ENCODE measurements at regions not wholly inside any gene's neighbourhood (a gene's known extent, or its start where the extent isn't known, plus 50 kb on each side); places are given as distances from the start of the nearest gene placed in this dataset.

DNA sequence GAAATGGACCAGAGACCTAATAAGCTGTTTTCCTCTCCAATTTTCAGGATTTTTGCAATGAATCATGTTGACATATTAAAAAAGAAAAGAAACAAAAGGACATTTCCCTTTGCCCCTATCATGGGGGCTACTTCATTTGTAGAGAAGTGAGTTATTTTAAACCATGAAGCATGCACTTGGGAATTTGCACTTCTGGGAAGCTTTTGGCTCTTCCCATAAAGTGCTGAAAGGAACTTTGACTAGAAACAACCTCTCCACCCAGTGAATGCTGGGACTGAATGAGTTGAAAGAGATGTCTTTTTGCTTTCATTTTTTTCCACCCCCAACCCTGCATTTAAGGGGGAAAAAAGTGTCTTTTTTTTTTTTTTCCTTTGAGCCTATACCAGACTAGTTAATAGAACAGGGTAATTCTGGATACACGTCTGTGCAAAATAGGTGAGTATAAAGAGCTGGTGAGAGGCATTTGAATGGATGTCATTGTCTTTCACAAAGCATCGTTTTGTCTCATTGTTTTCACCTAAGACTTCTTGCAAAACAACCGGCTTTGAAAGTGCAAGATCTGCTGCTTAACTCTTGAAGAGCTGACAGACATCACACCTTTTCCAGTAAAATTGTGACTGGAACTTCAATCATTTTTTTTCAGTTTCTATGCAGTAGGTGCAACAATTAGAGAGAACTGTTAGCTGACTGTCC, 138.7 kb upstream of the BACH2 start:
- in situ Hi-C loops (cut with MboI; ENCODE audit: low sequenced_read_pairs): no loop called here

DNA sequence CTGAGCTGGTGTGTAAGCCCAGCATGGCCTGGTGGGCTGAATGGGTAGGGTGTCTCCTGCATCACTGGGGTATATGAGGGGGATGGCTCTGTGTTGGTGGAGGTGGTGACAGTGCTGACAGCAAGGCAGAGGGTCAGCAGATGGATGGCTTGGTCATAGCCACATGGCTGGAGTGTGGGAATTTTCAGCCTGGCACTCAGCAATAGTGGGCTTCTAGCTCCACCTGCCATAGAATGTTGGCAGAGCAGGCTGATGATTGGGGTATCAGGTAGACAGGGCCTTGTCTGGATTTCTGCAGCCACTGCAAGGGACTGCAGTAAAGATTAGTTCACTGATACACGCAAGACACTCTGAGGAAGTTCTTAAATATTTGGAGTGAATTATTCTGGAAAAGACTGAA, 137.5 kb upstream of the BACH2 start:
- in situ Hi-C loops (cut with MboI; ENCODE audit: low sequenced_read_pairs): no loop called here

DNA sequence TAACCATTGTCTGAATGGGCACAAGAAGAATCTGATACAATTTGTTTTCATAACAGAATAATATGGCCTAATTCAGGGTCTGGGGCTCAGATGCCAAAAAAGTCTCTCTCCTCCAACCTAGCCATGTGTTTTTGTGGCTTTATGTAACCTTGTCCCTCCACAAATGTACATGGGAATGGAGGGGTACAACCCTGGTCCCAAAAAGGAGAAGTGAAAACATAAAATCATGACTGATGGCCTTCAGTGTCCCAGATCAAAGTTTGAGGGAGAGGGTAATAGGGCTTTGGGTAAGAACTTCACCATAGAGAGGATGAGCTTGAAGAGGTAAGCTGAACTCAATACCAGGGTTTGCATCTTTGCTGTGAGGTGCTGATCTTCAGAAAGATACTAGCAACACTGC, 136.3 kb upstream of the BACH2 start:
- in situ Hi-C loops (cut with MboI; ENCODE audit: low sequenced_read_pairs): no loop called here

DNA sequence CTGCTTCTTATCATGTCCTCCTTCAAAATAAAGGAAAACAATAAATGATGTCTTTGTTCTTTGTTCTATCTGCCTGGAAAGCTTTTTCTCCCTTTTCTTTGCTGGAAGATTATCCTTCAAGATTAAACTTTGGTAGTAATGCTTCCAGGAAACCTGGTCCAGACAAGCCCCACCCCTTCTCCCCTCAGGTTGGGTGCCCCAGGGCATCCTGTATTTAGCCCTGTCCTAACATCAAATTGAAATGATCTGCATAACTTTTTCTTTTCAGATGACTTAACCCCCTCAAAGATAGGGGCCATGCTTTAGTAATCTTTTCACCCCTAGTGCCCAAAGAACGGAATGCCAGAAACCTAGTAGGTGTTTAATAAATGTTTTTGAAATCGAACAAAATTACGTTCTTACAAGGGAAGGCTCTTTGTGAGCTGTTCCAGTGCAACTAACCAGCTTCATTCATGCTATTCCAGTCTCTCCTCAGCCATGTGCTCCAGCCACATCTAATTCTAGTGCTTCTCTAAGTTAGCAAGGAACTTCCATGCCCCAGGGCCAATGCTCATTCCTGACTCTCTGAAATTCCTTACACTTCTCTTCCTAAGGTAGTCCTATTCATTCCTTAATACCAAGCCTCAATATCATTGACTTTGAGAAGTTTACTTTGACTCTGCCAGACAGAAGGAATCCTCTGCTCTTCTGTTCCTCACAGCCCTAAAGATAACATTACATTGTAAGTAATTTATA, 135.6 kb upstream of the BACH2 start:
- in situ Hi-C loops (cut with MboI; ENCODE audit: low sequenced_read_pairs): no loop called here

DNA sequence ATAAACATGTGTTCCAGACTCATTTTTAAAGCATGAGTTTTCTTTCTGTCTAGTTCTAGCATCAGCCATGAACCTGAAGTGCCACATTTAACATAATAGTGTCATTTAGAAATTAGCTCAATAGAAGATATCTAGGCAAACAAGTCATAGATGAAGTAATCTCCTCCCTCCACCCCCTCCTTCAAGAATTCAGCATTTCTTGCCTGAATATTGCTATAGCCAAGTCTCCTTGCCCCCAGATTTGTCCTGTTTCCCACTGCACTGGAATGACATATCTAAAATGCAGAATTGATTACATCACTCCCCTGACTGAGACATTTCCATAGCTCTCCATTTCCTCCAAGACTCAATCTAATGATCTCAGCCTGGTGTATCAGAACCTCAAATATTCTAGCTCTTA, 134.9 kb upstream of the BACH2 start:
- in situ Hi-C loops (cut with MboI; ENCODE audit: low sequenced_read_pairs): no loop called here

DNA sequence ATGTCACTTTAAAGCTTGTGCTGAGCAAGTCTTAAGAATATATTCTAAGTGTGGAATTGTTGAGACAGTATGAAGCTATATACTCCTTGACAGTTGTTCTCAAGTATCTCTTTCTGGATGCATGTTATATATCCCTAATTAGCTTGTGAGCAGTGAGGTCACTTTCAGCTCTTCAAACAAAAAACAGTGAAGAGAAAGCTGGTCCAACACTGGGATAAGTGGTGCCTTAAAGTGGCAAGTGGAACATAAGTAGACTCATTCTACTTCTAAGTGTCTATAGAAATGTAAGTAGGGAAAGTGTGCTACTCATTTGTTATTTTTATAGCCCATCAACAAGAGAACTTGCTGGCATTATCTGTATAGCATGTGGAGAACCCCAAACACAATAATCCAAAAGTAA, 133.1 kb upstream of the BACH2 start:
- in situ Hi-C loops (cut with MboI; ENCODE audit: low sequenced_read_pairs): no loop called here

DNA sequence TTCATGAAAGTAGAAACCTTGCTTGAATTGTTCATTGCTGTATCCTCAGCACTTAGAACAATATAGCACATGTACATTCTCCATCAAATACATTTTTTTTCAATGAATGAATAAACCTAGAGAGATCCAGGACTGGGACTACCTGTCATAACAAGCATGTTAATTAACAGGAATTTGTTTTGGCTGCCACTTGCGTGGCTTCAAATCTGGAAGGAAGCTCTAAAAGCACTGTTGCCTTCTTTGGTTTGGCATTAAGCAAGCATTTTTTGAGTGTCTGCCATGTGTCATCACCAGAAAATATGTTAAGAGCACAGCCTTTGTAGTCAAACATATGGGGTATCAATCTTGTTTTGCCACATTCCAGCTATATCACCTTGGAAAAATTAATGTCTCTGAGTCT, 131.9 kb upstream of the BACH2 start:
- in situ Hi-C loops (cut with MboI; ENCODE audit: low sequenced_read_pairs): no loop called here

DNA sequence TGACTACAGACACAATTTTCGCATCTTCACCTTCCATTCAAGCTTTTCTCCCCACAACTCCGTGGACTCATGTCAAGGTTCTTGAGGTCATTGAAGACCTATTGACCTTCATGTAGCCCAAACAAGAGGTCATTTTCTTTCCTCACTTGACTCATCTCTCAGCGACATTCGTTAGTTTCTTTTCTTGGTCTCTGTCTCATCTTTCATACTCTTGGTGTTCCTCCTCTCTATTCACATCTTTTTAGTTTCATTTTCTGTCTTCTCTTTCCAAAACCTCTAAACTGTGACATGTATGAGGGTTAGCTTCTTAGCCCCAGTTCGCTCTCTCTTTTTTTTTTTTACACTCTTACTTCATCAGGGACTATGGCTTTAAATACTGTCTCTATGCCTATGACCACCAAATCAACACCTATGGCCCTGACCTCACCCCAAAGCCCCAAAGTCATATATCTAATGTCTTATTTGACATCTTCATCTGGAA, 128.6 kb upstream of the BACH2 start:
- in situ Hi-C loops (cut with MboI; ENCODE audit: low sequenced_read_pairs): no loop called here

DNA sequence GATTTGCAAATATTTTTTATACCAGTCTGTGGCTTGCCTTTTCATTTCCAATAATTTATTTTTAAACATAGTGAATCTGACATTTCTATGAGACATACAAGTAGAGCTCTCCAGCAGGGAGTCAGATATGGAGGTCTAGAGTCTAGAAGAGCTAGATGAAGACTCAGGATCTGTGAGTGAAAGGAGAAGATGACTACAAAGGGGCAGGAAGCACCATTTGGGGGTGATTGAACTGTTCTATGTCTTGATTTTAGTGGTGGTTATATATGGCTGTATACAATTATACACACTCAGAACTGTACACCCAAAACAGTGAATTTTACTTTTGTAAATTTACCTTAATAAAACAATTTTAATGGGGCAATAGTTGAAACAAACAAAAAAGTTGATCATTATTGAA, 127.9 kb upstream of the BACH2 start:
- in situ Hi-C loops (cut with MboI; ENCODE audit: low sequenced_read_pairs): no loop called here

DNA sequence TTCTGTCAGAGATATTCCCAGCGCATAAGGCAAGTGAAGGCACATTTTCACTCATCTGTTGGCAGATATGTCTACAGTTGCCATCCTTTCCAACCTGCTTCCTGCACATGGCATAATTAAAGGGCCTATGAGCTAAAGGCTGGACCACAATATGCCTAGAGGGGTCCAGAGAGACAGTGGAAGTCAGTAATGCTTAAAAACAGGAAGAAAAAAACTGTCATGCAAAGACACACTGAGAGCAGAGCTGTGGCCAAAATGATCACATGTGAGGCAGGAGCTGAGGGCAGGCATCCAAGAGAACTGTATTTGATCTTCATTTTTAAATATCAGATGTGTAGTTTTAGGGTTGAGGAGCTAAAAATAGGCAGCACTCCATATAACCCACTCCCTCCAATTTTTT, 125.0 kb upstream of the BACH2 start:
- in situ Hi-C loops (cut with MboI; ENCODE audit: low sequenced_read_pairs): no loop called here

DNA sequence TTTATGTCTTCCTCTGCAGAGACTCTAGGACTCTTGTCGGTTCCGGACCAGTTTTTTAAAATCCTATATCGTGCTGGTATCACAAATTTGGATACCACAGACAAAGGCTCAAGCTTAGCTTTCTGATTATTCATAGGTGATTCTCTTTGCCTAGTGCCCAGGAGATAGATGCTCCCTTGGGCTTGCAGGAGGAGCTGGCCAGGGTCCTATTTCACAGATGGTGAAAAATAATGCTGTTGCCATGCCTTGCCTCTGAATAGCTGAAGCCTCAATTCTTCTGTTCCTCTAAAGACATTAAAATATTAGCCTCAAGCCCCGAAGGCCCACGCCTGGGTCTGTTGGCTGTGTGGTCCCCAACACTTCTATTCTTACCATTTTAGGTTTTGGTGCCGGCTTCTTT, 123.9 kb upstream of the BACH2 start:
- in situ Hi-C loops (cut with MboI; ENCODE audit: low sequenced_read_pairs): no loop called here

DNA sequence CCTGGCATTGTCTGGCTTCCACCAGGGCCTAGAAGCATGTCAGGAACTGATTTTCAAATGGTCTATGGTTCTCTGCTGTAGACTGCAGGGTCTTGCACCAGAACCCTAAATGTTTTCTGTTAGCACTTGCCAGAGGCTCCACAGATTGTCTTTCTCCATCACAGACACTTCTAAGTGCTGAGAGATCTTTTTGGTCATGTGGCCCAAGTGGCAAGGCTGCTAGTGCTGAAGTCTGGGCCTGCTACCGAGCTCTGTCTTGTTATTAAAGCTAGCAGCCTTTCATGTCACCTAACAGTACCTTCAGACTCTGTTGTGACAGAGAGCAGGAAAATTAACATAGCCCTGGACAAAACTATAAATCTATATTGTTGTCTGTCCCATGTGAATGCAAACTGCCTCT, 120.7 kb upstream of the BACH2 start:
- in situ Hi-C loops (cut with MboI; ENCODE audit: low sequenced_read_pairs): no loop called here

DNA sequence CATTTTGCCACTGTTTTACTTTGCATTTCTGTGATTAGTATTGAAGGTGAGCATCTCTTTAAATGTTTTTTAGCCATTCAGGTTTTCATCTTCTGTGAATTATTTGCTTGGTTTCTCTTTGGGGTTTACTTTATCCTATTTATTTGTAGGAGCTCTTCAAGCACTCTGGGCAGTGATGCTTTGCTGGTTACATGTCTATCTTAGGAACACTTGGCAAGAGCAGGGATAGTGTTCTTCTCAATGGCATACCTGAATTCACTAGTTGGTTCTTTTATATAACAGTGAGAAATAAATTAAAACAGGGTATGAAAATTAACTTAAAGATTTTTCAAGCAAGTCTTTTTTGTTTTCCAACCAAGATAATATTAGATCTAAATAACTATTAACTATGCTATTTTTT, 119.7 kb upstream of the BACH2 start:
- in situ Hi-C loops (cut with MboI; ENCODE audit: low sequenced_read_pairs): no loop called here

DNA sequence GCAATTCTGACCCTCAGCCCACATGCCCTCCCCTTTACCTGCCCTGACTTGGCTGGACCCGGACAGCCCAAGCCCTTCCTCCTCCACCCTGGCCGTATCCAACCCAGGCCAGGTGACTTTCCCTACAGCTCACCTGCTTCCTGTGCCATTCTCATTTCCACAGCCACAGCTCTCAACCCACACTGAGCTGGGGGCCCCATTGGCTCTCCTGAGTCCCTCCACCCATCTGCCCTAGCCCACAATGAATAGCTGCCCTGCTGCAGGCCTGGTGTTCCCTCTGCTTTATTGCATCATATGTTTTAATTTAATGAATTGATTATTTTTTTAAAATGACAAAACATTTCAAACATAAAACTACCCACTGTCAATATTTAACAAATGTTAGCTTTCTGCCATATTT, 118.5 kb upstream of the BACH2 start:
- in situ Hi-C loops (cut with MboI; ENCODE audit: low sequenced_read_pairs): no loop called here

DNA sequence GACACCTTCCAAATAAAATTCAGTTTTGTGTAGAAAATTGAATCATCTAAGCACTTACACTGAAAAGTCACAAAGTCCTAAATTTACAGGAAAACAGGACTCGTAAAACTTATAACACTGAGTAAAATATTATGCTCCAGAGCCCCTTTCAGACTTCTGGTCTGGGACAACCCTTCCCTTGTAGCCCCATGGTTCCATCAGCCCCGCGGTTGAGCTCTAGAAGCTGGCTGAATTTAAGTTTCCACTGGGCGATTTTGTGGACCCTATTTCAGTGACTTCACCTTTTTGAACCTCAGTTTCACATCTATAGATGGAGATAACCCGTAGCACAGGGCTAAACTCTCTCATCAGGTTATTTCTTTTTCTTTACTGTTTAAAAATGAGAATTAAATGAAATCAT, 117.7 kb upstream of the BACH2 start:
- in situ Hi-C loops (cut with MboI; ENCODE audit: low sequenced_read_pairs): no loop called here

DNA sequence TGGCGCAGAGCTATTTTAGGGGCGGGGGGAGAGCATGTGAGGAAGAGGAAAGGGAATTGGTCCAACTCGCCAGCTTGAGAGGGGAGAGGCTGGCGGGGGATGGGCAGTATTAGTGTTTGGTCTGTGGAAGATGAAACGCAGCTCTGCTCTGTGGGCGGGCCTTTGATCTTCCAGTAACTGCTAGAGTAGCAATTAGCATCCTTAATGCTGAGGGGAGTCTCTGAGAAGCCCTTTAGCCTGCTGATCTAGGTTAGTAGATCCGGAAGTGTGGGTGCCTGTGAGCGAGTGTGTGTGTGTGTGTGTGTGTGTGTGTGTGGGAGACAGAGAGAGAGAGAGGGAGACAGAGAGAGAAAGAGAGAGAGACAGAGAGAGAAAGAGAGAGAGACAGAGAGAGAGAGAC, 117.2 kb upstream of the BACH2 start:
- in situ Hi-C loops (cut with MboI; ENCODE audit: low sequenced_read_pairs): no loop called here

DNA sequence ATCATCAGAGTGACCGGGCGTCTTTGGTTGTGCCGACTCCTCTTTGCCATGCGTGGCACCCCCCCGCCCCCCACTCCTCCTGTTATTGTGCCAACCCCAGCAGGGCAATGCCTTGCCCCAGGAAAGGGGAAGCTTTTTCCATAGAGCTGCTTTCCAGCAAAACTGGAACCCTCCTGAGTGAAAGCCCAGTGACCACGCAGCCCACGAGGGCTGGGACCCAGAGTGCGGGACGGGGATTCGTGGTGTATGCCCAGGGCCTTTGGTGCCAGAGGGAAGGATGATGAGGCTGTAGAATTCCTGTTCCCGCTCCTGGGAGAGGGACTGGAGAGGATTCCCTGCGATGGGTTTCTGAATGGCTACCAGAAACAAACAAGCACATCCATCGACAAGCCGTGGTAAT, 116.8 kb upstream of the BACH2 start:
- in situ Hi-C loops (cut with MboI; ENCODE audit: low sequenced_read_pairs): no loop called here

DNA sequence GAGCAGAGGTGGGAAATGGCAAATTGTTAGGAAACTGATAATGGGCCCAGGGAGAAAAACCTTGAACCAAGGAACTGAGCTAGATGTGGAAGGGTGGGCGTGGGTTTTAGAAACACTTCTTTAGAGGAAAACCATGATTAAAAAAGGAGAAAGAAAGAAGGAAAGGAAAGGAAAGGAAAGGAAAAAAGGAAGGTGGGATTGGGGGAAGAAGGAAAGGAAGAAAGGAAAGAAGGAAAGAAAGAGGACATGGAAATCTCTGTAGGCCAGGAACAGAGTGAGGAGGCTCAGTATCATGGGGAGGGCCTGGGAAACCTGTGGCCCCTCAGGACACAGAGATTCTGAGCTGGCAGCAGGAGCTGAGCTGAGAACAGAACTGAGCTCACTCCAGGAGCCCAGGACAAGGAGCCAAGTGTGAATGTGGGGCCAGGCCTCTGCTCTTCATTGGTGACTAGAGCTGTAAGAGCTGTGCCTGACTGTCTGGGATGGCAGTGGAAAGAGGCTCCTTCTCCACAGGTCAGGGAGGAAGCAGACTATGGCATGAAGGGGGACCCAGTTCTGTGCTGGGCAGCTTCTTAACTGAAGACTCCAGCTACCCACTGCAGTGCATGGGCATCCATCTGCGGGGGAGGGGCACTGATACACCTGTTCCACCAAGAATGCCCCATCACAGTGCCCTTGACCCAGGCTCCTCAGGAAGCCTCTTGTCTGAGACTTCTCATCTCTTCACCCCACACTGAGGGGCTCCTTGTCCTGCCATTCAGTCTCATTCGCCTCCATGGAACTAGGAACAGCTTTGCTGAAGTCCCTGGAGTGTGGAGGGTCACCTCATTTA, 116.1 kb upstream of the BACH2 start:
- in situ Hi-C loops (cut with MboI; ENCODE audit: low sequenced_read_pairs): no loop called here

DNA sequence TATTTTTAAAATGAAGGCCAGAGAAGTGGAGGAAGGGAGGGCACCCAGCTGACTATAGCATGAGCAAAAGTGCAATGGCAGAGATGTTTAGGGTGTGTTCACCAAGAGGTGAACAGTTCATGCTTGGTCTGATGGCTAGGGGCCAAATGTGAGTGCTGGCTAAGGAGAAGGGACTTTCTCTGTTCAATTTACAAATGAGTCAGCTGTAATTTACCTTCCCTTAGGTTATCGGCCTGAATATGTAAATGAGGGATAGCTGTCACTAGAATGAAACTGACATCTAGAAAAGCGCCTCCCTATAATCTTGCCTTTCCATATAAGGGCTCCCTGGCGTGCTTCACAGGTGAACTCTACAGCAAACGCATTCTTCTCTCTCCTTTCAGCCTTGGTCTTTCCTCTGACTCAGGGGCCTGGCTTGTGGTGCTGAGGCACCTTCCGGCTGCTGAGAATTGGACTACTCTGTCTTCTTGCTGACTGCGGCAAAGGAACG, 114.7 kb upstream of the BACH2 start:
- in situ Hi-C loops (cut with MboI; ENCODE audit: low sequenced_read_pairs): no loop called here

DNA sequence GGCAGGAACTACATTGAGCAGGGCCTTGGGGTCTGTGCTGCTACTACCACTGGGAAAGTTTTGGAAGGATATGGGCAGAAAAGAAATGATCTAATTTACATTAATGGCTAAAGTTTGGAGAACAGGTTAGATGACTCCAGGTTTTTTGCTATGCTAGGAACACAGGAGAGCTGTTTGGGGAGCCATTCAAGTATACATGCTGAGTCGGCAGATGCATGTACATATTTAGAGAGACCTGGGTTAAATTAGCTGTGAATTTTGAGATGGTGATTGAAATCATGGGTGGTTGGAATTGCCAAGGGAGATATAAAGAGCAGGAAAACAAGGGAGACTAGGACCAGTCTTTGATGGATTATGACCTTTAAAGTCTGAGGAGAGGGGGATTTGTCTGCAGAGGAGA, 113.1 kb upstream of the BACH2 start:
- in situ Hi-C loops (cut with MboI; ENCODE audit: low sequenced_read_pairs): no loop called here

DNA sequence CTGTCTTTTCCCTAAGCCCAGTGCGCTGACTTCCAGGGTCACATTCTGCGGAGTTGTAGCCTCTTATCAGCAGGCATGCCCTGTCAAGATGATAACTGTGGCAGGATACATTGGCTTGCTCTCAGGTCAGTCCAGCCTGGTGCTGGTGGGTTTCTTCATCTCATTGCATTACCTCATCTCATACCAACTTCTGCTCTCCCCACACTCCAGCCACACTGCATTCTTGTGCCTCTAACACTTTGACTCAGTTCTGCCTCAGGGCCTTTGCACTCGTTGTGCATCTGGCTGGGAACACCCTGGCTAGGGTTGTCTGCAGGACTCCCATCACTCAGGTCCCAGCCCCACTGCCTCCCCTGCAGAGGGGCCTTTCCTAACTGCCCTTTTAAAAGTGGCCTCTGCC, 110.3 kb upstream of the BACH2 start:
- in situ Hi-C loops (cut with MboI; ENCODE audit: low sequenced_read_pairs): no loop called here

Data from HL-60/S4 treated with phorbol 12-myristate 13-acetate at 8.2 ng/mL for 4 days and 3 days (cell line).